LHCN-M2 (cell line): ENCODE measurements at regions not wholly inside any gene's neighbourhood (a gene's known extent, or its start where the extent isn't known, plus 50 kb on each side); places are given as distances from the start of the nearest gene placed in this dataset.

Source experiments
- DNase-seq: peaks from one replicate; pipeline ENCODE4 v3.0.0-alpha.2; 2012; ENCODE audit warnings: low read depth

- DNase-seq = no peak
These were observed 343.7 kb downstream of the GRIA2 start for GRCh38 chr4:157564218-157564617.

- no peak for DNase-seq
These were observed 337.5 kb downstream of the GRIA2 start for GRCh38 chr4:157558016-157558415.

DNA sequence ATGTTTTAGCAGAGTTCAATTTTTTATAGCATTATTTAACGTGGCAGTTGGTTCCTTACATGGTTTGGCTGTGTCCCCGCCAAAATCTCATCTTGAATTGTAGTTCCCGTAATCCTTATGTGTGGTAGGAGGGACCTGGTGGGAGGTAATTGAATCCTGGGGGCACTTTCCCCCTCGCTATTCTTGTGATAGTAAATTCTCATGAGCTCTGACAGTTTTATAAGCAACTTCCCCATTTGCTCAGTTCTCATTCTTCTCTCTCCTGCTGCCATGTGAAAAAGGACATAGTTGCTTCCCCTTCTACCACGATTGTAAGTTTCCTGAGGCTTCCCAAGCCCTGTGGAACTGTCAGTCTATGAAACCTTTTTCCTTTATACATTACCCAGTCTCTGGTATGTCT, 329.5 kb downstream of the GRIA2 start:
- no peak for DNase-seq

DNA sequence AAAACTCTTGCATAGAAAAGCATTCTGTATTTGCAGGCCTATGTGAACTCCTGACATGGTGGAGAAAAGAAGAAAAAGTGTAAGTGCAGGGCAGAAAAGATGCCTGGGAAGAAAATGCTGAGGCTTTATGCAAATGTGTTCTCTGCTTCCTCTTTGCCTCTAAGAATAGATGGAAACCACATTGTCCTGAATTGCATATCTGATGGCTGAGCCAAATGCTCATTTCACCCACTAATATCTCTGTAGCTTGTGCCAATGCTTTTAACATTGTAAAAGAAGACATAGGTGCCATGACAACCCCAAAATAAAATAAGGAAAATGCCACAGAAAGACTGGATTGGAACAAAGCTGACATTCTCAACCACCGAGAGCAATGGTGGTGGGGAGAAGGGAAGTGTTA, 307.4 kb downstream of the GRIA2 start:
- DNase-seq = no peak

GRCh38 chr4:157521906-157522305, 301.4 kb downstream of the GRIA2 start:
- no peak for DNase-seq

DNA sequence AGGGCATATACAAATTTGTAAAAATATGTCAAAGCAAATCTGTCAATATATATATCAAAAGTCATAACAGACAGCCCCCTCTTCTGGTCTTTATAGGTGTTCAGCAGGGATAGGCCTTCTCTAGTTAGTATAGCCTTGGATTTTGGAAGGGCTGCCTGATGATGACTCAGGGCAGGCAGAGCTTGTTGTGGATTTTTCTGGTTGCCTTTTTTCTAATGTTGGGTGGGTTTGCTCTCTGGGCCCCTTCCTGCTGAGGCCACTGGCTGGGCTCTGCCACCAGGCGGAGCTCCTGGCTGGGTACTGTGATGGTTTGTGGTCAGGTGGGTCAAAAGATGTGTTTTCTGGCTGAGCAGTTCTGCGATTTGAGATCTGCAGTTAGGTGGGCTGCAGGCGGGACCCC, 294.2 kb downstream of the GRIA2 start:
- DNase-seq = peak; percentile 0

DNA sequence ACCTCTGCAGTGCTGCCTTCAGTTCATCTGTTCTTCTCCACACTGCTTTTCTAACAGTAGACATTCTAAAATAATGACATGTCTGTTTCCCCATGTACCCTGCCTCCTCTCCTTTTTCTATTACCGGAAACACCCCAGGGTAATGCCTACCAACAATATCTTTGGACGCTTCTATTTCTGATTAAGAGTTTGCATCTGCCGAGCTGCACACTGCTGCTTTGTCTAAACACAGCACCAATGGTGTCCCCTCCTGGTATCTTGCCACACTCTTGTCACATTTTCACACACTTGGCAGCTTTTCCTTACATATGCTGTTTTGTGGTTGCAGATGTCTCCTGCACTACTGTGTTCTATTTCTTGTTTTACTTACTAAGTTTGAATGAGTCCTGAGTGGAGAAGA, 288.8 kb downstream of the GRIA2 start:
- DNase-seq = no peak

DNA sequence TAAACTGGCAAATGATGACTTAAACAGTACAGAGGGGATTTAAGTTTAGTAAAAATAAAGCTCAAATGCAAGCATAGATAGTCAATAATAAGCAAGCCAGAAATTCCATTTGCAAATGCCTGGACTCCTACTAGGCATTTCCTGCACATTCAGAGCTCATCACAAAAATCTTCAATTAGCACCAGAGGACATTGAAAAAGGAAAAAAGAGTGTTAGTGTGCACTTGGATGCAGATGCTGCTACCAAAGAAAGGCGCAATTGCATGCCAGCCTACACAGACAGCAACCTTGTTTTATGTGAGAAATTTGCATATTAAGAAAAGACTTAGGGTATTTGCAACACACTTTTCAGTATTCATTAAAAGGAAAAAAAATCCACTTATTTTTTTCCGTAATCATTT, 282.1 kb downstream of the GRIA2 start:
- no peak for DNase-seq

GRCh38 chr4:157459785-157460184, 239.3 kb downstream of the GRIA2 start:
- DNase-seq = no peak

DNA sequence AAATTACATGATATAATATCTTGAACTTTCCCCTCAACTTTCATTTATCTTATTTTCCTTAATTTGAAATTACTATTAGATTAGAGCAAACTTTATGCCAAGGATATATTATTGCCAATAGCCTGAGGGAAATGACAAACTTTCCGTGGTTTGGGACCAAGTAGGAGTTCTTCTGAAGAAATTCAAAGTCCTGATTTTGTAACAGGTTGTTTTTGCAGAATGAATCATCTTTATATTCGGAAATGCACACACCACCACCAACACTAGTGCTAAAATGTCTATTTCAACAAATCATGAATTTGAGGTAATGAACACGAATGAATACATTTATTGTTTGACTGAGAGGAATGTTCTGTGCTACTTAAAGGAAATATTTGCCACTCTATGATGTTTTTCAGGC, 226.7 kb downstream of the GRIA2 start:
- DNase-seq = no peak

DNA sequence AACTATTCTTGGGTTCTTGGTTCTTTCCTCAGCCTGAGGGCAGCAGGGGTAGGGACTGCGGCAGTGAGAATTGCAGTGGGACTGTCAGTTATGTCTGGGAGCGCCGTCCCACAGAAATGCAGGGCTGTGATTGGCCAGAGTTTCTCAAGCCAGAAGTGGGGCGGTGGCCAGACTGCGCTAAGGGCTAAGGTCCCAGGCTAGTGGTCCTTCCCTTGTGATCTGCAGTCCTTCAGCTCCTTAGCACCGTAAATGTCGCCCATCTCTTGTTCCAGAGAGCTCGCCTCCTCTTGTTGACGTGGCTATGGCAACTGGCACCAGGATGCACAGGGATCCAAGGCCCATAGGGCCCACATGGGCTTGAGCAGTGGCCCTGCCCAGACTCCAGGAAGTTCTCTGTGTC, 223.5 kb downstream of the GRIA2 start:
- no peak for DNase-seq

- DNase-seq = no peak
These were observed 223.0 kb downstream of the GRIA2 start for GRCh38 chr4:157443537-157443936.

- no peak for DNase-seq
These were observed 205.4 kb downstream of the GRIA2 start for GRCh38 chr4:157425897-157426296.

GRCh38 chr4:157423526-157424020, 203.0 kb downstream of the GRIA2 start:
- no peak for DNase-seq

DNA sequence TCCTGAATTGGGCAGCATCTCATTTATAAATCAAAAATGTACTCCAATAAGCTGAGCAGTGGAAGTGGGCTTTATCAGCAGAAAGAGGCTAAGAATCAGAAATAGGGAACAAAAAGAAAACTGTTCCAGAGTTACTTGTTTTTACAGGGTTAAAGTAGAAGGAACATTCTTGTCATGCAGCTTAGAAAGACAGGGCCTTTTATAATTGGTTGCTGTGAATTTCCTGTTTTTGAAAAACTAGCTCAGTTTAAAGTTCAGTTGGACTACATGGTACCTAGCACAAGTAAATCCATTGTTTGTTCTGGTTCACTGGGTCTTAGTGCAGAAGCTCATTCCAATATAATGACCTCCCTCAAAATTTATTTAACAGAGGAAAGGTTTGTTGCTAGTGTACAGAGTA, 200.8 kb downstream of the GRIA2 start:
- DNase-seq = no peak
